ENCODE measurements at regions not wholly inside any gene's neighbourhood (a gene's known extent, or its start where the extent isn't known, plus 50 kb on each side); places are given as distances from the start of the nearest gene placed in this dataset.

GRCh38 chr5:54705994-54706653, 188.6 kb downstream of the SNX18 start:
- TF ChIP-seq CTCF (IDR thresholded peaks at IDR 0.05 in 2 of 3, conservative IDR thresholded peaks at IDR 0.05 in 1 of 3; ENCODE audit: borderline replicate concordance in 1 of 3, insufficient read depth in 1 of 3, low read depth in 2 of 3, low read length in 2 of 3) (no peak), SP1 (IDR thresholded peaks at IDR 0.05; ENCODE audit: low read depth) (no peak), REST (IDR thresholded peaks at IDR 0.05; ENCODE audit: low read depth) (no peak), ZBTB33 (IDR thresholded peaks at IDR 0.05; ENCODE audit: extremely low read depth, insufficient replicate concordance, low read length) (no peak), POLR2AphosphoS5 (IDR thresholded peaks at IDR 0.05; ENCODE audit: low read depth, low read length) (no peak), POLR2A (IDR thresholded peaks at IDR 0.05; ENCODE audit: borderline replicate concordance, extremely low read depth, insufficient read depth, insufficient read length) (no peak)

Data from HCT116 (cell line).